Neural cell (in vitro differentiated cells): ENCODE measurements at regions not wholly inside any gene's neighbourhood (a gene's known extent, or its start where the extent isn't known, plus 50 kb on each side); places are given as distances from the start of the nearest gene placed in this dataset.
"Not testable (repeated sequence)": the region's sequence is repeated elsewhere in the genome, so short reads cannot be mapped to it uniquely, and the experiment has no call there.

ENCODE experiments used
- H2AFZ ChIP-seq: fragments of 200-600, 300-800 bp; sonication (generic), shearing (Covaris generic); 2 replicates; pipeline ENCODE4 v1.6.0; 2014; ENCODE audit warnings: low read depth, mild to moderate bottlenecking, antibody characterized with exemption, low read length, moderate library complexity
- H3F3A ChIP-seq: fragments of 200-600 bp; shearing (Covaris generic); 2 replicates; pipeline ENCODE4 v1.6.1; 2016; ENCODE audit warnings: mild to moderate bottlenecking, moderate library complexity, mixed read lengths, antibody characterized with exemption, low read length; ENCODE audit not compliant: insufficient read depth, poor library complexity, severe bottlenecking
- H3K27ac ChIP-seq: fragments of 200-600, 300-800 bp; sonication (generic), shearing (Covaris generic); 2 replicates; pipeline ENCODE4 v1.5.1; 2014; ENCODE audit warnings: mild to moderate bottlenecking, low read length, moderate library complexity
- H3K27me3 ChIP-seq: fragments of 300-800, 200-600 bp; sonication (generic), shearing (Covaris generic); 2 replicates; pipeline ENCODE4 v1.6.0; 2014; ENCODE audit warnings: mild to moderate bottlenecking, low read depth, low read length, moderate library complexity; ENCODE audit not compliant: insufficient read depth
- H3K36me3 ChIP-seq: fragments of 300-800, 200-600 bp; sonication (generic), shearing (Covaris generic); 2 replicates; pipeline ENCODE4 v1.5.1; 2014; ENCODE audit warnings: mild to moderate bottlenecking, antibody characterized with exemption, low read length, moderate library complexity; ENCODE audit not compliant: insufficient read depth
- H3K4me2 ChIP-seq: fragments of 300-800, 200-600 bp; sonication (generic), shearing (Covaris generic); 2 replicates; pipeline ENCODE4 v1.6.0; 2014; ENCODE audit warnings: mild to moderate bottlenecking, low read length
- H3K4me3 ChIP-seq: fragments of 300-800, 200-600 bp; sonication (generic), shearing (Covaris generic); 2 replicates; pipeline ENCODE4 v1.5.1; 2014; ENCODE audit warnings: mild to moderate bottlenecking, low read length, moderate library complexity
- H3K79me2 ChIP-seq: fragments of 200-600 bp; shearing (Covaris generic); replicated peaks from 2 replicates; pipeline ENCODE4 v1.6.0; 2014; ENCODE audit warnings: mild to moderate bottlenecking, low read length, moderate library complexity; ENCODE audit not compliant: insufficient read depth
- H3K9ac ChIP-seq: fragments of 300-800, 200-600 bp; sonication (generic), shearing (Covaris generic); 2 replicates; pipeline ENCODE4 v1.6.1; 2016; ENCODE audit warnings: mild to moderate bottlenecking, low read length, mixed read lengths
- H3K9me2 ChIP-seq: fragments of 200-600 bp; shearing (Covaris generic); 2 replicates; pipeline ENCODE4 v1.6.1; 2016; ENCODE audit warnings: mild to moderate bottlenecking, low read length, mixed read lengths; ENCODE audit not compliant: insufficient read depth
- H3K9me3 ChIP-seq: fragments of 200-600, 300-800 bp; sonication (generic), shearing (Covaris generic); 2 replicates; pipeline ENCODE4 v1.6.1; 2016; ENCODE audit warnings: mild to moderate bottlenecking, mixed run types, low read length, moderate library complexity, mixed read lengths
- H4K20me1 ChIP-seq: fragments of 200-600 bp; shearing (Covaris generic); 2 replicates; pipeline ENCODE4 v1.6.1; 2016; ENCODE audit warnings: mild to moderate bottlenecking, mixed run types; ENCODE audit not compliant: insufficient read depth
- CTCF ChIP-seq: fragments of 450-650 bp; IDR thresholded peaks from 2 replicates; pipeline ENCODE4 v1.5.1; 2014; ENCODE audit warnings: antibody characterized with exemption, mild to moderate bottlenecking, moderate library complexity; ENCODE audit not compliant: poor library complexity, severe bottlenecking
- EP300 ChIP-seq: fragments of 450-650 bp; conservative IDR thresholded peaks from 2 replicates; pipeline ENCODE4 v1.6.1; 2014; ENCODE audit warnings: antibody characterized with exemption, mild to moderate bottlenecking, moderate library complexity; ENCODE audit not compliant: poor library complexity, severe bottlenecking
- EZH2 ChIP-seq: fragments of 200-600, 300-800 bp; shearing (Covaris generic), sonication (generic); IDR thresholded peaks from 2 replicates; pipeline ENCODE4 v1.6.1; 2014; ENCODE audit warnings: antibody characterized with exemption, low read length, borderline replicate concordance, mild to moderate bottlenecking; ENCODE audit not compliant: insufficient read depth, poor library complexity, severe bottlenecking
- MXI1 ChIP-seq: fragments of 450-650 bp; conservative IDR thresholded peaks from 2 replicates; pipeline ENCODE4 v1.6.1; 2014; ENCODE audit warnings: antibody characterized with exemption, mild to moderate bottlenecking; ENCODE audit not compliant: poor library complexity, severe bottlenecking
- POLR2AphosphoS5 ChIP-seq: IDR thresholded peaks from 2 replicates; pipeline ENCODE4 v1.6.1; 2012
- RAD21 ChIP-seq: fragments of 450-650 bp; conservative IDR thresholded peaks from 2 replicates; pipeline ENCODE4 v1.6.1; 2014; ENCODE audit warnings: antibody characterized with exemption, mild to moderate bottlenecking, moderate library complexity
- REST ChIP-seq: IDR thresholded peaks from 2 replicates; pipeline ENCODE4 v1.6.1; 2012; ENCODE audit warnings: borderline replicate concordance
- SMC3 ChIP-seq: fragments of 450-650 bp; conservative IDR thresholded peaks from 2 replicates; pipeline ENCODE4 v1.6.1; 2014; ENCODE audit warnings: antibody characterized with exemption, mild to moderate bottlenecking, moderate library complexity; ENCODE audit not compliant: poor library complexity
- TAF1 ChIP-seq: IDR thresholded peaks from 2 replicates; pipeline ENCODE4 v1.6.1; 2012; ENCODE audit warnings: low read depth

GRCh38 chr10:63825766-63826165, 304.6 kb downstream of the REEP3 start:
- Histone ChIP-seq H3K79me2 (no peaks in the 10 kb centered on the region), H3K36me3 (no peaks in the 10 kb centered on the region), H3K4me2 (no peak overlapping the region), H3K4me3 (no peak overlapping the region), H3K9ac (no peak overlapping the region), H4K20me1 (no peaks in the 10 kb centered on the region), H2AFZ (no peak overlapping the region), H3K9me2 (no peaks in the 10 kb centered on the region), H3F3A (no peaks in the 10 kb centered on the region), H3K27me3 (no peaks in the 10 kb centered on the region), H3K9me3 (no peaks in the 10 kb centered on the region), H3K27ac (no peak overlapping the region)
- TF ChIP-seq REST: no peak
- TF ChIP-seq RAD21: no peak
- TF ChIP-seq MXI1: no peak
- TF ChIP-seq EZH2: no peak
- no peak for TF ChIP-seq SMC3
- no peak for TF ChIP-seq TAF1
- no peak for TF ChIP-seq CTCF

- H3K9me3 ChIP-seq, H3K4me2 ChIP-seq, H3F3A ChIP-seq, H3K79me2 ChIP-seq, H3K9ac ChIP-seq, H3K27ac ChIP-seq, H3K9me2 ChIP-seq, H4K20me1 ChIP-seq, H3K4me3 ChIP-seq, H3K27me3 ChIP-seq, H2AFZ ChIP-seq, H3K36me3 ChIP-seq: not testable (repeated sequence)
These were observed 305.8 kb downstream of the REEP3 start for GRCh38 chr10:63827018-63827417.

GRCh38 chr10:63829020-63829419, 307.8 kb downstream of the REEP3 start:
- Histone ChIP-seq H3K4me3 (no peak overlapping the region), H3K27me3 (no peaks in the 10 kb centered on the region), H3K9me3 (no peaks in the 10 kb centered on the region), H4K20me1 (no peaks in the 10 kb centered on the region), H3K9ac (no peak overlapping the region), H3K4me2 (no peak overlapping the region), H3K36me3 (no peaks in the 10 kb centered on the region), H3K27ac (no peak overlapping the region), H3K79me2 (no peaks in the 10 kb centered on the region), H2AFZ (no peak overlapping the region), H3K9me2 (no peaks in the 10 kb centered on the region), H3F3A (no peaks in the 10 kb centered on the region)
- TF ChIP-seq RAD21 (no peak), EZH2 (no peak), REST (no peak), CTCF (no peak), TAF1 (no peak), SMC3 (no peak), MXI1 (no peak), EP300 (no peak), POLR2AphosphoS5 (no peak)
